SK-N-SH (cell line): ENCODE measurements at regions not wholly inside any gene's neighbourhood (a gene's known extent, or its start where the extent isn't known, plus 50 kb on each side); places are given as distances from the start of the nearest gene placed in this dataset.

ENCODE experiments used
- CTCF ChIA-PET: fragments of 300-600, 350-600 bp; formaldehyde crosslinking; extraction: SDS; loops from one replicate; lab custom pipeline; 2021; lab: Yijun Ruan, JAX
- POLR2A ChIA-PET: fragments of 350-600 bp; sonication (Branson Sonifier 250); formaldehyde crosslinking; extraction: SDS; loops from one replicate; lab custom pipeline; 2020; ENCODE audit warnings: antibody characterized with exemption, inconsistent platforms; lab: Yijun Ruan, JAX
- DNase-seq: peaks from one replicate; pipeline ENCODE4 v3.0.0; 2012
- H2AFZ ChIP-seq: fragments of 200-600 bp; sonication (generic); 2 replicates; pipeline ENCODE4 v1.8.1; 2016; ENCODE audit warnings: antibody characterized with exemption, mild to moderate bottlenecking, low read depth
- H3F3A ChIP-seq: fragments of 200-600 bp; sonication (generic); replicated peaks from 2 replicates; pipeline ENCODE3; 2016; ENCODE audit warnings: antibody characterized with exemption, mild to moderate bottlenecking; ENCODE audit not compliant: insufficient read depth
- H3K27ac ChIP-seq, 2 experiments: fragments of 200-500 bp in 1 of 2; fragments of 200-600 bp in 1 of 2; sonication (Bioruptor generic) in 1 of 2; sonication (generic), shearing (Covaris generic) in 1 of 2; 2 replicates each; pipeline versions ENCODE4 v1.5.1 to v1.6.1; 2014 to 2016; ENCODE audit warnings: low read depth in 2 of 2, inconsistent platforms in 1 of 2, low read length in 1 of 2, mild to moderate bottlenecking in 1 of 2, mixed read lengths in 1 of 2
- H3K27me3 ChIP-seq: fragments of 200-600 bp; sonication (generic), shearing (Covaris generic); 2 replicates; pipeline ENCODE4 v1.6.1; 2016; ENCODE audit warnings: mixed run types; ENCODE audit not compliant: insufficient read depth
- H3K36me3 ChIP-seq, 2 experiments: fragments of 200-500 bp in 1 of 2; fragments of 200-600 bp in 1 of 2; sonication (Bioruptor generic) in 1 of 2; sonication (generic) in 1 of 2; replicated peaks in 1 of 2; 2 replicates each; pipeline versions ENCODE3 to v1.5.1; 2014 to 2016; ENCODE audit warnings: low read length in 1 of 2, mild to moderate bottlenecking in 1 of 2; ENCODE audit not compliant: insufficient read depth in 2 of 2, control insufficient read depth in 1 of 2
- H3K4me1 ChIP-seq, 2 experiments: fragments of 200-500 bp in 1 of 2; fragments of 200-600 bp in 1 of 2; sonication (Bioruptor generic) in 1 of 2; sonication (generic), shearing (Covaris generic) in 1 of 2; 2 replicates each; pipeline versions ENCODE4 v1.5.1 to v1.6.1; 2014 to 2016; ENCODE audit warnings: low read depth in 1 of 2, low read length in 1 of 2, mixed run types in 1 of 2; ENCODE audit not compliant: insufficient read depth in 2 of 2, control insufficient read depth in 1 of 2
- H3K4me2 ChIP-seq: fragments of 200-600 bp; sonication (generic), shearing (Covaris generic); 2 replicates; pipeline ENCODE4 v1.6.1; 2017; ENCODE audit warnings: mixed run types
- H3K4me3 ChIP-seq, 2 experiments: fragments of 200-500 bp in 1 of 2; fragments of 200-600 bp in 1 of 2; sonication (Bioruptor generic) in 1 of 2; sonication (generic), shearing (Covaris generic) in 1 of 2; 2 replicates each; pipeline versions ENCODE4 v1.5.1 to v1.8.1; 2014 to 2016; ENCODE audit warnings: low read depth in 2 of 2, inconsistent platforms in 1 of 2, low read length in 1 of 2, mild to moderate bottlenecking in 1 of 2, mixed read lengths in 1 of 2, moderate library complexity in 1 of 2
- H3K79me2 ChIP-seq: fragments of 200-600 bp; sonication (generic); 2 replicates; pipeline ENCODE4 v1.8.1; 2017; ENCODE audit warnings: mild to moderate bottlenecking; ENCODE audit not compliant: insufficient read depth
- H3K9ac ChIP-seq: fragments of 200-600 bp; sonication (generic); 2 replicates; pipeline ENCODE4 v1.6.1; 2017; ENCODE audit warnings: mixed run types
- H3K9me2 ChIP-seq: fragments of 200-600 bp; sonication (generic); 2 replicates; pipeline ENCODE4 v1.6.1; 2017; ENCODE audit warnings: mixed run types
- H3K9me3 ChIP-seq: fragments of 200-600 bp; sonication (generic); 2 replicates; pipeline ENCODE4 v1.6.1; 2017; ENCODE audit warnings: mixed run types, mild to moderate bottlenecking, moderate library complexity
- H4K20me1 ChIP-seq: fragments of 200-600 bp; sonication (generic); 2 replicates; pipeline ENCODE4 v1.6.1; 2017; ENCODE audit warnings: mild to moderate bottlenecking, mixed run types; ENCODE audit not compliant: insufficient read depth
- EP300 ChIP-seq, 2 experiments: IDR thresholded peaks; 2 replicates each; pipeline versions ENCODE4 v1.4.0 to v1.6.1; 2012; ENCODE audit warnings: borderline replicate concordance in 1 of 2, low read depth in 1 of 2, low read length in 1 of 2
- IRF3 ChIP-seq: fragments of 150-350 bp; IDR thresholded peaks from 2 replicates; pipeline ENCODE4 v1.6.1; 2016; ENCODE audit warnings: mild to moderate bottlenecking, low read depth, low read length
- JUND ChIP-seq: IDR thresholded peaks from 2 replicates; pipeline ENCODE4 v1.4.0; 2012
- MAX ChIP-seq: IDR thresholded peaks from 2 replicates; pipeline ENCODE4 v1.4.0; 2012; ENCODE audit warnings: low read depth
- RFX5 ChIP-seq: IDR thresholded peaks from 2 replicates; pipeline ENCODE4 v1.6.1; 2012; ENCODE audit warnings: mild to moderate bottlenecking, improper control_type of control experiment, low read length
- RXRA ChIP-seq: IDR thresholded peaks from 2 replicates; pipeline ENCODE4 v1.4.0; 2012; ENCODE audit warnings: low read depth, mild to moderate bottlenecking, borderline replicate concordance
- USF2 ChIP-seq: fragments of 150-350 bp; IDR thresholded peaks from 2 replicates; pipeline ENCODE4 v1.6.1; 2017; ENCODE audit warnings: antibody characterized with exemption, low read length, low read depth, borderline replicate concordance
- WGBS: methylation state at CpG from one replicate; pipeline ENCODE4 v1.1.6; 2017; ENCODE audit warnings: low lambda C conversion rate; 5-methylcytosine and 5-hydroxymethylcytosine counted together

GRCh38 chr3:171971919-171972514, 67.4 kb upstream of the FNDC3B start:
- Histone ChIP-seq H2AFZ (no peak overlapping the region), H3K36me3 (no peaks in the 10 kb centered on the region), H3K4me1 (peaks cover 0 to 5% of the 10 kb centered on the region in 2 experiments; a peak in 1 of 4 replicates), H3K9ac (no peak overlapping the region), H3K4me3 (no peak overlapping the region), H3K79me2 (no peaks in the 10 kb centered on the region), H4K20me1 (no peaks in the 10 kb centered on the region), H3K9me3 (no peaks in the 10 kb centered on the region), H3F3A (no peaks in the 10 kb centered on the region), H3K9me2 (no peaks in the 10 kb centered on the region), H3K27ac (no peak overlapping the region), H3K27me3 (no peaks in the 10 kb centered on the region), H3K4me2 (no peak overlapping the region)
- 26% methylated on average over 1 of the region's 1 CpG for WGBS
- TF ChIP-seq USF2 (no peak), JUND (no peak), RXRA (no peak), EP300 (IDR thresholded peaks at IDR 0.05; ENCODE audit: borderline replicate concordance in 1 of 2, low read depth in 1 of 2, low read length in 1 of 2) (no peak), MAX (no peak), RFX5 (no peak)
- ChIA-PET CTCF (no interaction called here), POLR2A (no interaction called here)
- DNase-seq, result no peak

- POLR2A ChIA-PET, result no interaction called here
- no peak for TF ChIP-seq IRF3
- TF ChIP-seq, all 33 proteins: peak for 0
Measured at GRCh38 chr3:171972871-171973348, 66.5 kb upstream of the FNDC3B start.

More at GRCh38 chr3:171972871-171973348, 66.5 kb upstream of the FNDC3B start:
- no peaks in the 10 kb centered on the region for H3K9me3 ChIP-seq
- H3K4me3 ChIP-seq, result no peak overlapping the region
- DNase-seq, result no peak
- WGBS, result 72% methylated on average over 2 of the region's 2 CpGs
- H3K27ac ChIP-seq, result no peak overlapping the region
- no peaks in the 10 kb centered on the region for H4K20me1 ChIP-seq
- H3F3A ChIP-seq, result no peaks in the 10 kb centered on the region
- H3K4me1 ChIP-seq, result no peaks in the 10 kb centered on the region
- no peaks in the 10 kb centered on the region for H3K27me3 ChIP-seq
- CTCF ChIA-PET, result no interaction called here
- H3K9ac ChIP-seq, result no peak overlapping the region
- H2AFZ ChIP-seq, result no peak overlapping the region
- H3K9me2 ChIP-seq, result no peaks in the 10 kb centered on the region
- H3K79me2 ChIP-seq, result no peaks in the 10 kb centered on the region
- H3K4me2 ChIP-seq, result no peak overlapping the region
- no peaks in the 10 kb centered on the region for H3K36me3 ChIP-seq
